HG02588 (cell line): ENCODE measurements at regions not wholly inside any gene's neighbourhood (a gene's known extent, or its start where the extent isn't known, plus 50 kb on each side); places are given as distances from the start of the nearest gene placed in this dataset.
"Not testable (repeated sequence)": the region's sequence is repeated elsewhere in the genome, so short reads cannot be mapped to it uniquely, and the experiment has no call there.

Experiments
- ATAC-seq: cut with Tn5 transposase; IDR thresholded peaks from one replicate; pipeline ENCODE4 v1.9.1; 2021; ENCODE audit warnings: mild to moderate bottlenecking, moderate library complexity; ENCODE audit not compliant: unreplicated experiment

GRCh38 chr2:54065411-54065810, 50.0 kb upstream of the ACYP2 start:
- no peak for ATAC-seq

- no peak for ATAC-seq
Measured at GRCh38 chr2:54063967-54064535, 51.4 kb upstream of the ACYP2 start.

GRCh38 chr2:54062401-54062800, 53.0 kb upstream of the ACYP2 start:
- no peak for ATAC-seq

- ATAC-seq: no peak
Measured at GRCh38 chr2:54061272-54061671, 54.1 kb upstream of the ACYP2 start.

GRCh38 chr2:54059986-54060385, 55.4 kb upstream of the ACYP2 start:
- ATAC-seq: no peak

- no peak for ATAC-seq
Measured at GRCh38 chr2:54059504-54059903, 55.9 kb upstream of the ACYP2 start.

GRCh38 chr2:54058449-54058848, 57.0 kb upstream of the ACYP2 start:
- no peak for ATAC-seq

- ATAC-seq: no peak
Measured at GRCh38 chr2:54054774-54055173, 60.6 kb upstream of the ACYP2 start.

GRCh38 chr2:54054271-54054670, 61.1 kb upstream of the ACYP2 start:
- peak; percentile 70 for ATAC-seq

- peak; percentile 28 for ATAC-seq
Measured at GRCh38 chr2:54053830-54054229, 61.6 kb upstream of the ACYP2 start.

GRCh38 chr2:54052825-54053718, 62.3 kb upstream of the ACYP2 start:
- no peak for ATAC-seq

- ATAC-seq: no peak
Measured at GRCh38 chr2:54050445-54050844, 65.0 kb upstream of the ACYP2 start.

GRCh38 chr2:54049365-54049764, 66.0 kb upstream of the ACYP2 start:
- ATAC-seq: no peak

GRCh38 chr2:54048896-54049295, 66.5 kb upstream of the ACYP2 start:
- not testable (repeated sequence) for ATAC-seq

GRCh38 chr2:54048117-54048785, 67.2 kb upstream of the ACYP2 start:
- no peak for ATAC-seq

- ATAC-seq: no peak
Measured at GRCh38 chr2:54047658-54048057, 67.8 kb upstream of the ACYP2 start.

- ATAC-seq: no peak
Measured at GRCh38 chr2:54047091-54047490, 68.3 kb upstream of the ACYP2 start.

GRCh38 chr2:54042897-54043620, 72.3 kb upstream of the PSME4 start:
- ATAC-seq: no peak

GRCh38 chr2:54042341-54042740, 71.5 kb upstream of the PSME4 start:
- ATAC-seq: no peak

- no peak for ATAC-seq
Measured at GRCh38 chr2:54041135-54041534, 70.3 kb upstream of the PSME4 start.

GRCh38 chr2:54040685-54041084, 69.9 kb upstream of the PSME4 start:
- ATAC-seq: no peak
